B cell (primary cell): ENCODE measurements at regions not wholly inside any gene's neighbourhood (a gene's known extent, or its start where the extent isn't known, plus 50 kb on each side); places are given as distances from the start of the nearest gene placed in this dataset.

Experiments used
- ATAC-seq: fragments of 200-7000 bp; cut with Tn5 transposase; one replicate; pipeline ENCODE4 v1.10.0; 2021; ENCODE audit warnings: low read depth, mild to moderate bottlenecking, moderate number of reproducible peaks, moderate library complexity
- CTCF ChIA-PET: fragments of 350-600 bp; sonication (Branson Sonifier 250); formaldehyde crosslinking; loops from one replicate; lab custom pipeline; 2021; ENCODE audit warnings: antibody characterized with exemption, inconsistent platforms; lab: Charles Lee
- POLR2A ChIA-PET: fragments of 350-600 bp; sonication (Branson Sonifier 250); formaldehyde crosslinking; loops from one replicate; lab custom pipeline; 2021; ENCODE audit warnings: antibody characterized with exemption; lab: Charles Lee
- DNase-seq: peaks from one replicate; pipeline ENCODE4 v3.0.0; 2013
- H2AFZ ChIP-seq: 2 replicates; pipeline ENCODE4 v1.6.1; 2012; ENCODE audit warnings: mild to moderate bottlenecking, low read depth, low read length; ENCODE audit not compliant: insufficient read depth, poor library complexity, severe bottlenecking
- H3K27ac ChIP-seq, 2 donors: 1 replicate in 1 of 2; 2 replicates in 1 of 2; pipeline ENCODE4 v1.5.1; 2012 to 2013; ENCODE audit warnings: low read length in 2 of 2, mild to moderate bottlenecking in 2 of 2, moderate library complexity in 1 of 2
- H3K27me3 ChIP-seq, 4 experiments: fragments of 200-600 bp in 1 of 4; sonication (generic) in 1 of 4; replicated peaks in 1 of 4; 1 replicate in 2 of 4; 2 replicates in 2 of 4; pipeline versions ENCODE4 v1.6.1 to v1.7.0; 2013 to 2016; ENCODE audit warnings: low read length in 3 of 4, mild to moderate bottlenecking in 2 of 4, mixed read lengths in 1 of 4, moderate library complexity in 1 of 4; ENCODE audit not compliant: insufficient read depth in 4 of 4, control insufficient read depth in 3 of 4; ENCODE audit errors: control extremely low read depth in 1 of 4
- H3K36me3 ChIP-seq, 2 experiments: replicated peaks in 1 of 2; 1 replicate in 1 of 2; 2 replicates in 1 of 2; pipeline versions ENCODE4 v1.6.1 to v1.7.1; 2013; ENCODE audit warnings: low read length in 1 of 2; ENCODE audit not compliant: insufficient read depth in 2 of 2, control insufficient read depth in 1 of 2; ENCODE audit errors: control extremely low read depth in 1 of 2, extremely low read depth in 1 of 2
- H3K4me1 ChIP-seq, 2 donors: fragments of 200-600 bp in 1 of 2; sonication (generic) in 1 of 2; 1 replicate in 1 of 2; 2 replicates in 1 of 2; pipeline versions ENCODE4 v1.5.1 to v1.6.1; 2013 to 2017; ENCODE audit warnings: low read length in 2 of 2; ENCODE audit not compliant: control insufficient read depth in 2 of 2, insufficient read depth in 2 of 2
- H3K4me2 ChIP-seq: replicated peaks from 2 replicates; pipeline ENCODE3; 2012; ENCODE audit warnings: mild to moderate bottlenecking, low read depth, low read length; ENCODE audit not compliant: poor library complexity, severe bottlenecking
- H3K4me3 ChIP-seq, 5 experiments: fragments of 200-600 bp in 1 of 5; sonication (generic) in 1 of 5; 1 replicate in 3 of 5; 2 replicates in 2 of 5; pipeline versions ENCODE4 v1.5.1 to v1.7.0; 2011 to 2016; ENCODE audit warnings: low read length in 4 of 5, mild to moderate bottlenecking in 4 of 5, low read depth in 2 of 5, control low read depth in 1 of 5, moderate library complexity in 1 of 5; ENCODE audit not compliant: insufficient read depth in 1 of 5; ENCODE audit errors: control extremely low read depth in 1 of 5, extremely low read depth in 1 of 5
- H3K79me2 ChIP-seq: fragments of 200-600 bp; sonication (generic); one replicate; pipeline ENCODE4 v1.6.0; 2016; ENCODE audit warnings: low read length; ENCODE audit not compliant: control insufficient read depth, insufficient read depth
- H3K9ac ChIP-seq: fragments of 200-600 bp; sonication (generic); 2 replicates; pipeline ENCODE4 v1.6.1; 2017; ENCODE audit warnings: mild to moderate bottlenecking, low read length, moderate library complexity
- H3K9me3 ChIP-seq, 3 donors: one replicate each; pipeline versions ENCODE4 v1.6.1 to v1.7.1; 2013; ENCODE audit warnings: low read length in 2 of 3; ENCODE audit not compliant: control insufficient read depth in 2 of 3, insufficient read depth in 1 of 3; ENCODE audit errors: control extremely low read depth in 1 of 3
- H4K20me1 ChIP-seq: 2 replicates; pipeline ENCODE4 v1.6.0; 2012; ENCODE audit warnings: mild to moderate bottlenecking, low read length; ENCODE audit not compliant: insufficient read depth, control insufficient read depth, poor library complexity, severe bottlenecking
- H3K27ac Mint-ChIP-seq: one replicate; pipeline ENCODE4 v1.8.0; 2021; ENCODE audit warnings: mixed read lengths
- H3K27me3 Mint-ChIP-seq: one replicate; pipeline ENCODE4 v1.8.0; 2021; ENCODE audit warnings: mixed read lengths
- H3K4me1 Mint-ChIP-seq: one replicate; pipeline ENCODE4 v1.8.0; 2021; ENCODE audit warnings: mixed read lengths
- H3K4me3 Mint-ChIP-seq: one replicate; pipeline ENCODE4 v1.8.0; 2021; ENCODE audit warnings: mixed read lengths
- H3K9me3 Mint-ChIP-seq: one replicate; pipeline ENCODE4 v1.8.0; 2022; ENCODE audit warnings: mixed read lengths; ENCODE audit not compliant: insufficient read depth
- EZH2 ChIP-seq: IDR thresholded peaks from 2 replicates; pipeline ENCODE4 v1.6.1; 2012; ENCODE audit warnings: borderline replicate concordance, low read depth, mild to moderate bottlenecking, moderate library complexity, low read length; ENCODE audit not compliant: insufficient read depth, poor library complexity, severe bottlenecking
- WGBS: methylation state at CpG from one replicate; pipeline ENCODE4 v1.1.5; 2013; ENCODE audit warnings: missing lambda C conversion rate; ENCODE audit not compliant: insufficient coverage; 5-methylcytosine and 5-hydroxymethylcytosine counted together
- intact Hi-C: fragments of 100-400 bp; cut with micrococcal nuclease; formaldehyde crosslinking; loops from one replicate; pipeline ENCODE4 v1.10.0; 2022
- TF ChIP-seq, protein P1 (sequence below): fragments of 200-600 bp; IDR thresholded peaks from one replicate; pipeline ENCODE4 v1.8.0; 2022; ENCODE audit warnings: antibody characterized with exemption, mild to moderate bottlenecking

DNA sequence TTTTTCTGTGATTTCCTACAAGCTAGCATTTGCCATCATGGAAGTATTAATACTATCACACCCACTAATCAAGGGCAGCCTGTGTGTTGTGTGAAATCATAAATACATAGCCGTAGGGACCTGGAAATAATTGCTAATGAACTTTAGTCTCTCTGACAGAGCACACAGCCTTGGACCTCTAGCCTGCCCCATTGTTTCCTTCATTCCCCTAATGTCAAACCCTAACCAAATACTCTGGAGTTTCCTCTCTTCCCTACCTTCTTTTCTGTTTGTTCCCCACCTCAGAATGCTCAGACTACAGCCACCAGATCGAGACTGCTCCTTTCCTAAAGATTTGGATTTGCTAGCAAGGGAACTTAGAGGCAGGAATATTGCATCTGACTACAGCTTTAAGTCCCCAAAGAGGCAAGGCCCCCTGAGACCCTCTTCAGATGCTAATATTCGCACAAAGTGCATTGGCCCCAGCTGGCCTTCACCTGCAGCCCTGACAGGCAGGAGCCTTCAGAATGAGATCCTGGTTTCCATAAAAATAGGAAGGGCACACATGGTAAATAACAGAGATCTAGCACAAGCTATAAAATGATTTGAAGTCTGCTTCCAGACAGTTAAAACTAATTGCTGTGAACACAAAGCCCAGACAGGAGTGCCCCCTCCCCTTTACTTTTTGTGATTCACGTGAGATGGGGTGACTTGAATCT is 279.2 kb upstream of the DCC start:
- TF ChIP-seq, protein P1, sequence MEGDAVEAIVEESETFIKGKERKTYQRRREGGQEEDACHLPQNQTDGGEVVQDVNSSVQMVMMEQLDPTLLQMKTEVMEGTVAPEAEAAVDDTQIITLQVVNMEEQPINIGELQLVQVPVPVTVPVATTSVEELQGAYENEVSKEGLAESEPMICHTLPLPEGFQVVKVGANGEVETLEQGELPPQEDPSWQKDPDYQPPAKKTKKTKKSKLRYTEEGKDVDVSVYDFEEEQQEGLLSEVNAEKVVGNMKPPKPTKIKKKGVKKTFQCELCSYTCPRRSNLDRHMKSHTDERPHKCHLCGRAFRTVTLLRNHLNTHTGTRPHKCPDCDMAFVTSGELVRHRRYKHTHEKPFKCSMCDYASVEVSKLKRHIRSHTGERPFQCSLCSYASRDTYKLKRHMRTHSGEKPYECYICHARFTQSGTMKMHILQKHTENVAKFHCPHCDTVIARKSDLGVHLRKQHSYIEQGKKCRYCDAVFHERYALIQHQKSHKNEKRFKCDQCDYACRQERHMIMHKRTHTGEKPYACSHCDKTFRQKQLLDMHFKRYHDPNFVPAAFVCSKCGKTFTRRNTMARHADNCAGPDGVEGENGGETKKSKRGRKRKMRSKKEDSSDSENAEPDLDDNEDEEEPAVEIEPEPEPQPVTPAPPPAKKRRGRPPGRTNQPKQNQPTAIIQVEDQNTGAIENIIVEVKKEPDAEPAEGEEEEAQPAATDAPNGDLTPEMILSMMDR = no peak
- TF ChIP-seq EZH2 = no peak
- intact Hi-C loops = no loop called here
- Histone ChIP-seq H4K20me1 (no peaks in the 10 kb centered on the region), H3K36me3 (no peaks in the 10 kb centered on the region), H3K9me3 (peaks cover 0 to 11% (median 0%) of the 10 kb centered on the region in 3 donors), H3K27ac (no peak overlapping the region), H3K4me1 (no peaks in the 10 kb centered on the region), H3K9ac (no peak overlapping the region), H3K4me2 (no peak overlapping the region), H3K27me3 (no peaks in the 10 kb centered on the region), H3K4me3 (no peak overlapping the region), H3K79me2 (no peaks in the 10 kb centered on the region), H2AFZ (no peak overlapping the region)
- Mint-ChIP-seq H3K27ac (no peak overlapping the region), H3K4me3 (no peak overlapping the region), H3K9me3 (peaks cover 7% of the 10 kb centered on the region), H3K27me3 (no peaks in the 10 kb centered on the region), H3K4me1 (no peaks in the 10 kb centered on the region)
- 28% methylated on average over 2 of the region's 4 CpGs for WGBS
- CTCF ChIA-PET = interaction anchor here (0.6 kb wide), 1 partner anchor 169 kb away, joined by 3 read pairs; no protein-coding TSS in a partner anchor
- no peak for DNase-seq
- POLR2A ChIA-PET = no interaction called here
- no peak for ATAC-seq

DNA sequence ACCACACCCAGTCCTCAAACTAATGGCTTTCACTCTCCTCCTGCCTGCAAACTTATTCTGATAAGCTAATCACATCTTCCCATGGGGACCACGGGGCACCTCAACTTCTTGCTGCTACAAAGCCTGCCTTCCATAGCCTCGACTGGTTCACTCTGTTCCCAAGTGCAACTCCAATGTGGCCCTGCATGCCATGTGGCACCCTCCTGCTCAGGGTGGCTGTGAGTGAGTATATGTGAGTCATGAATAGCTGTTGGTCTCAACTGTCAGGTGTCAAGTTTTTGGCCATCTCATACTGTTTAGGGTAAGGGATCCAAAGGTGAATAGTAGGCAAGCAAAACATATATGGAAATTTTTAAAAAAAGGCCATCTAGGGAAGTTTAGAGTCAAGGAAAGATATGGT is 276.1 kb upstream of the DCC start:
- CTCF ChIA-PET = no interaction called here
- POLR2A ChIA-PET = no interaction called here
- ATAC-seq = no peak
- DNase-seq = no peak
- TF ChIP-seq EZH2 = no peak
- TF ChIP-seq, protein P1 = no peak
- Mint-ChIP-seq H3K4me1 (no peaks in the 10 kb centered on the region), H3K27me3 (no peaks in the 10 kb centered on the region), H3K4me3 (no peak overlapping the region), H3K9me3 (peaks cover 9% of the 10 kb centered on the region), H3K27ac (no peak overlapping the region)
- H3K79me2 ChIP-seq = no peaks in the 10 kb centered on the region
- no peaks in the 10 kb centered on the region for H3K27me3 ChIP-seq
- H2AFZ ChIP-seq = no peak overlapping the region
- no peaks in the 10 kb centered on the region for H4K20me1 ChIP-seq
- no peaks in the 10 kb centered on the region for H3K4me1 ChIP-seq
- no peak overlapping the region for H3K27ac ChIP-seq
- H3K9me3 ChIP-seq = peaks cover 0 to 8% (median 2%) of the 10 kb centered on the region in 3 donors
- intact Hi-C loops = no loop called here
- H3K36me3 ChIP-seq = no peaks in the 10 kb centered on the region
- H3K4me2 ChIP-seq = no peak overlapping the region
- no peak overlapping the region for H3K9ac ChIP-seq
- no CpG with 5 or more reads among the region's 2 CpGs for WGBS
- H3K4me3 ChIP-seq = no peak overlapping the region
